ENCODE measurements at regions not wholly inside any gene's neighbourhood (a gene's known extent, or its start where the extent isn't known, plus 50 kb on each side); places are given as distances from the start of the nearest gene placed in this dataset.

DNA sequence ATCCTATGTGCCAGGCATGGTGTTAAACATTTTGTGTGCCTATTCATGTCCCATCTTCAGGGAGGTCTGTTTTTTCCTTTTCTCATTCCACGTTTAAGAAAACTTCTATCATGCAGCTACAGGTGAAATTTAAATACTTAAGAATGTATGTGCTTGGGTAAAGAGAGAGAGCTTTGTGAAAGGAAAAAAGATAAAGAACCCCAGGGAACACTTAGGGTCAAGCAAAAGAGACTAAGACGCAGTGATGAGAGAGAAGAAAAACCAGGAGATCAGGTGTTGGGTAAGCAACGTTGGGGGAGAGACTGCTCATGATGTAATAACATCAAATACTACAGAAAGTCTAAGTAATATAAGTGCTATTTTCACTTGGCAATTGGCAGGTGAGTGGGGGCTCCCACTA is 253.7 kb downstream of the GRXCR1 start:
- TF ChIP-seq EZH2 (IDR thresholded peaks at IDR 0.05; ENCODE audit: low read length): no peak
- TF ChIP-seq, protein P1, sequence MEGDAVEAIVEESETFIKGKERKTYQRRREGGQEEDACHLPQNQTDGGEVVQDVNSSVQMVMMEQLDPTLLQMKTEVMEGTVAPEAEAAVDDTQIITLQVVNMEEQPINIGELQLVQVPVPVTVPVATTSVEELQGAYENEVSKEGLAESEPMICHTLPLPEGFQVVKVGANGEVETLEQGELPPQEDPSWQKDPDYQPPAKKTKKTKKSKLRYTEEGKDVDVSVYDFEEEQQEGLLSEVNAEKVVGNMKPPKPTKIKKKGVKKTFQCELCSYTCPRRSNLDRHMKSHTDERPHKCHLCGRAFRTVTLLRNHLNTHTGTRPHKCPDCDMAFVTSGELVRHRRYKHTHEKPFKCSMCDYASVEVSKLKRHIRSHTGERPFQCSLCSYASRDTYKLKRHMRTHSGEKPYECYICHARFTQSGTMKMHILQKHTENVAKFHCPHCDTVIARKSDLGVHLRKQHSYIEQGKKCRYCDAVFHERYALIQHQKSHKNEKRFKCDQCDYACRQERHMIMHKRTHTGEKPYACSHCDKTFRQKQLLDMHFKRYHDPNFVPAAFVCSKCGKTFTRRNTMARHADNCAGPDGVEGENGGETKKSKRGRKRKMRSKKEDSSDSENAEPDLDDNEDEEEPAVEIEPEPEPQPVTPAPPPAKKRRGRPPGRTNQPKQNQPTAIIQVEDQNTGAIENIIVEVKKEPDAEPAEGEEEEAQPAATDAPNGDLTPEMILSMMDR (optimal IDR thresholded peaks at IDR 0.05 in 1 of 3, IDR thresholded peaks at IDR 0.05 in 1 of 3, conservative IDR thresholded peaks at IDR 0.05 in 1 of 3; ENCODE audit: extremely low read depth in 1 of 3, insufficient read depth in 2 of 3, low read length in 3 of 3): no peak

All from keratinocyte (primary cell).